ENCODE measurements at regions not wholly inside any gene's neighbourhood (a gene's known extent, or its start where the extent isn't known, plus 50 kb on each side); places are given as distances from the start of the nearest gene placed in this dataset.

DNA sequence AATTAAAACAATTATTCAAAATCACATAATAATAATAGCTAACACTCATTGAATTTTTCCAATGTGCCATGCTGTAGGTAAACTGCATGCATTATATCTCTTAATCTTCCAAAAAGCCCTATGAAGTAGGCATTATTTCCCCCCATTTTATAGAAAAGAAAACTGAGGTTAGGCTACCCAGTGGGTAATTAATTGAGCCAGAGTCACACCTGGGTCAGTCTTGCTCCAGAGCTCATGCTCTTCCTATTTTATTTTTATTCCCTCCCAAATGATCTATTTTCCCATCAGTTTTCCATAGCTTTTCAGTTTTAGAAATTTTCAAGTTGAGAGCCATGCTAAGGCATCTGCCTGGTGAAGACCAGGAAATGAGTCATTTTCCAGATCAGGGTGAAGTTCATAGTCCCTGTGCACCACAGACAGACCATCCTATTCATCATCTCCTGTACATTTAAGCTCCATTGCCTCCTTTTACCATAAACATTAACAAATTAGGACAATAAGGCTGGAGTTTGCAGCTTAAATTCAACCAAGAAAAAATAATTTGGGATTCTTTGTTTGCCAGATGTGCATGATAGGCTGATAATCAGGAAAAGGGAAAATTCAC lies 417.3 kb downstream of the OTOL1 start:
- Histone ChIP-seq H3K4me1 (no peaks in the 10 kb centered on the region), H3K9me3 (no peaks in the 10 kb centered on the region), H3K27ac (no peak overlapping the region), H3K4me3 (no peak overlapping the region), H3K36me3 (no peaks in the 10 kb centered on the region), H3K27me3 (no peaks in the 10 kb centered on the region)
- no peak for TF ChIP-seq POLR2A (IDR thresholded peaks at IDR 0.05)
- TF ChIP-seq CTCF (IDR thresholded peaks at IDR 0.05) = no peak
- DNase-seq (no peak), ATAC-seq (no peak)
- intact Hi-C loops (cut with DNase I) = no loop called here

DNA sequence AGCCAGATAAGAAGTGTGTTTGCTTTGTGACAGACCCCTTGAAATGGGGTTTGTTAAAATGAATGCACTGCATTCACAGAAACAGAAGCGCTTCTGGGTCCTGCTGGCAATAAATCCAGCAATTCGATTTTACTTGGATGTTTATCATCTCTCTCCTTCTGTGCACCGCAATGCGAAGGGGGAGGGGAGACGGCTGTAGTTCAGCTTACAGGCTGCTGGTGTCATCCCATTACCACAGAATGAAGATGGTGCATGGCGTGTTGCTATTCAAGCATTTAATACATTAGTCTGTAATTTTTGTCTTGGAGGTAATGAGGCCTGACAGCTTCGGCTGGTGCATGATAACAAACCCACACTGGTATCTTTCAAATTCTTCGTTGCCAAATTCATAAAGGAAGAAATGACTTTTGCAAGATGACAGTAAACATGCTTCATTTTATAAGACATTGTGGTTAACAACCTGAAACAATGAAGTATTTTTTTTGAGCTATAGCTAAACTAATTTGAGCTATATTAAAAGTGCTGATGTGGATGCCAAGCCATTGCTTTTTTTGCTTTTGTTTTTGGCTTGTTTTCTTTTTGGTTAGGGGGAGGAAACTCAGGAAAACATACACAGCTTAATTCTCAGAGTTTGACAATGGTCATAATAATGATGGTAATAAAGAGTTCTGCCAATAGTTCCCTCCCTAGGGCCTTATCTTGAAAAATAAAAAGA lies 418.3 kb downstream of the OTOL1 start:
- Histone ChIP-seq H3K36me3 (no peaks in the 10 kb centered on the region), H3K4me3 (no peak overlapping the region), H3K27me3 (no peaks in the 10 kb centered on the region), H3K9me3 (no peaks in the 10 kb centered on the region), H3K4me1 (no peaks in the 10 kb centered on the region), H3K27ac (no peak overlapping the region)
- ATAC-seq = no peak
- intact Hi-C loops (cut with DNase I) = no loop called here
- 23% methylated on average over 8 of the region's 8 CpGs for WGBS (ENCODE audit: insufficient coverage, low coverage, low lambda C conversion rate, missing lambda C conversion rate)
- TF ChIP-seq POLR2A (IDR thresholded peaks at IDR 0.05) (no peak), CTCF (IDR thresholded peaks at IDR 0.05) (peak in 1 of 4 donors; percentile 6)
- DNase-seq = no peak

DNA sequence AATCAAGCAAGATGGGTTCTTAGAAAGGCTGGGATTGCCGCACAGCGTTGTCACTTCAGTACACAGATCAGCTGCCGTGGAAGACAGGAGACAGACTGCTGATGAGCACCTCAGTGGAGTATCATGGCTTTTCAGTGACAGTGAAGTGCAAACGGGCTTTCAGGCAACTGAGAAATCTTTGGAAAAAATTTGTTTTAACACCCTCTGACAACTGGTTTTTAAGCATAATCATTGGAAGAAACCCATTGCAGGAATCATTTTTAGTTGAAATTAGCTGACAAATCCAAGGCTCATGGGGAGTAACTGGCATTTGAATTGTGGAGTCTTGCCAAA lies 418.8 kb downstream of the OTOL1 start:
- Histone ChIP-seq H3K27ac (no peak overlapping the region), H3K4me1 (no peaks in the 10 kb centered on the region), H3K27me3 (no peaks in the 10 kb centered on the region), H3K36me3 (no peaks in the 10 kb centered on the region), H3K9me3 (no peaks in the 10 kb centered on the region), H3K4me3 (no peak overlapping the region)
- intact Hi-C loops (cut with DNase I) = no loop called here
- ATAC-seq (no peak), DNase-seq (no peak)
- TF ChIP-seq CTCF (IDR thresholded peaks at IDR 0.05) (no peak), POLR2A (IDR thresholded peaks at IDR 0.05) (no peak)
- WGBS (ENCODE audit: insufficient coverage, low coverage, low lambda C conversion rate, missing lambda C conversion rate) = 24% methylated on average over 4 of the region's 4 CpGs

GRCh38 chr3:161920196-161920595 lies 423.6 kb downstream of the OTOL1 start:
- Histone ChIP-seq H3K27ac (no peak overlapping the region), H3K4me1 (no peaks in the 10 kb centered on the region), H3K36me3 (no peaks in the 10 kb centered on the region), H3K4me3 (no peak overlapping the region), H3K27me3 (no peaks in the 10 kb centered on the region), H3K9me3 (no peaks in the 10 kb centered on the region)
- ATAC-seq = no peak
- TF ChIP-seq POLR2A (IDR thresholded peaks at IDR 0.05) = no peak
- no peak for TF ChIP-seq CTCF (IDR thresholded peaks at IDR 0.05)
- DNase-seq = no peak
- intact Hi-C loops (cut with DNase I) = no loop called here
- WGBS (ENCODE audit: insufficient coverage, low coverage, low lambda C conversion rate, missing lambda C conversion rate) = 51% methylated on average over 2 of the region's 2 CpGs
